Stimulated activated memory B cell treated with anti-CD40 and anti-IgM and Interleukin-4, amounts not matched to agents 10 μg/mL and 1 μg/mL and 100 μg/mL, for 72 hours (primary cell): ENCODE measurements at regions not wholly inside any gene's neighbourhood (a gene's known extent, or its start where the extent isn't known, plus 50 kb on each side); places are given as distances from the start of the nearest gene placed in this dataset.
"Not testable (repeated sequence)": the region's sequence is repeated elsewhere in the genome, so short reads cannot be mapped to it uniquely, and the experiment has no call there.

Source experiments
- ATAC-seq: fragments of 150-1000 bp; cut with Tn5 transposase; 2 replicates; pipeline ENCODE4 v1.10.0; 2021
- H3K27ac Mint-ChIP-seq: one replicate; pipeline ENCODE4 v1.8.0; 2022; ENCODE audit warnings: mild to moderate bottlenecking, mixed read lengths
- H3K27me3 Mint-ChIP-seq: one replicate; pipeline ENCODE4 v1.8.0; 2022; ENCODE audit warnings: mixed read lengths
- H3K36me3 Mint-ChIP-seq: one replicate; pipeline ENCODE4 v1.8.0; 2022; ENCODE audit warnings: mixed read lengths
- H3K4me1 Mint-ChIP-seq: one replicate; pipeline ENCODE4 v1.8.0; 2022; ENCODE audit warnings: mixed read lengths
- H3K4me3 Mint-ChIP-seq: one replicate; pipeline ENCODE4 v1.8.0; 2022; ENCODE audit warnings: mild to moderate bottlenecking, moderate library complexity, mixed read lengths
- H3K9me3 Mint-ChIP-seq: one replicate; pipeline ENCODE4 v1.8.0; 2022; ENCODE audit warnings: mixed read lengths

DNA sequence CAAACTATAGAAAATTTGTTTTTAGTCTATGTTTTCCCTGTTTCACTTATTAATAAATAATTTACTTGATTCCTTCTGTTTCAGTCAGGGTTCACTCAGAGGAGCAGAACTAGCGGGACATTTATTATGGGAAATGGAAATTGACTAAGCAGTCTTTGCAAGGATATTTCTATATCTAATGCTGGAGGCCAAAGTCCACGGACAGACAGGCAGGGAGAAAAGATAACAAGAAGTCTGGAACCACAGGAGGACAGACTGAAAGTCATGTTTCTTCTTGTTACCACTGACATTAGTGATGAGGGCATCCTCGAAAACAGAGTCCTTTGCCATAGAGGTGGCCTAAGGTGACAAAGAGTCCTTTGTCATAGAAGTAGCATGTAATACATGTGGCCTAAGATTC, 744.5 kb upstream of the TMPRSS15 start:
- H3K27me3 Mint-ChIP-seq = no peaks in the 10 kb centered on the region
- no peak overlapping the region for H3K4me3 Mint-ChIP-seq
- no peak overlapping the region for H3K27ac Mint-ChIP-seq
- ATAC-seq = no peak
- no peaks in the 10 kb centered on the region for H3K4me1 Mint-ChIP-seq
- H3K9me3 Mint-ChIP-seq = no peaks in the 10 kb centered on the region
- no peaks in the 10 kb centered on the region for H3K36me3 Mint-ChIP-seq

GRCh38 chr21:19171585-19171984, 768.0 kb upstream of the TMPRSS15 start:
- Mint-ChIP-seq H3K36me3 (no peaks in the 10 kb centered on the region), H3K4me1 (no peaks in the 10 kb centered on the region), H3K9me3 (no peaks in the 10 kb centered on the region), H3K27me3 (no peaks in the 10 kb centered on the region), H3K27ac (no peak overlapping the region), H3K4me3 (no peak overlapping the region)
- ATAC-seq = no peak

DNA sequence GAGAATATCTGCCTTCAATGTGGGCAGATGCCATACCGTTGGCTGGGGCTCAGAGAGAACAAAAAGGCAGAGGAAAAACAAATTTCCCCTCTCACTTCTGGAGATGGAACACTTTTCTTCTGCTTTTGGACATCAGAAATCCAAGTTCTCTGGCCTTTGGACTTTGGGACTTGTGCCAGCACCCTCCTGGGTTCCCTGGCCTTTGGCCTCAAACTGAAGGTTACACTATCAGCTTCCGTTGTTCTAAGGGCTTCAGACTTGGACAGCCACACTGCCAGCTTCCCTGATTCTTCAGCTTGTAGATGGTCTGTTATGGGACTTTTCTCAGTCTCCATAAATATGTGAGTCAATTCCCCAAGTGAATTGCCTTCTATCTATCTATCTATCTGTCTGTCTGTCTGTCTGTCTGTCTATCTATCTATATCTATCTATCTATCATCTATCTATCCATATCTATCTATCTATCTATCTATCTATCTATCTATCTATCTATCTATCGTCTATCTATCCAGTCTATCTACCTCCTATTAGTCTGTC, 778.1 kb upstream of the TMPRSS15 start:
- H3K4me3 Mint-ChIP-seq = no peak overlapping the region
- H3K27me3 Mint-ChIP-seq = no peaks in the 10 kb centered on the region
- no peaks in the 10 kb centered on the region for H3K36me3 Mint-ChIP-seq
- ATAC-seq = no peak
- H3K27ac Mint-ChIP-seq = no peak overlapping the region
- H3K4me1 Mint-ChIP-seq = no peaks in the 10 kb centered on the region
- no peaks in the 10 kb centered on the region for H3K9me3 Mint-ChIP-seq

GRCh38 chr21:19197950-19198349, 794.4 kb upstream of the TMPRSS15 start:
- H3K36me3 Mint-ChIP-seq = no peaks in the 10 kb centered on the region
- no peaks in the 10 kb centered on the region for H3K4me1 Mint-ChIP-seq
- no peak overlapping the region for H3K27ac Mint-ChIP-seq
- H3K4me3 Mint-ChIP-seq = no peak overlapping the region
- no peak for ATAC-seq
- peaks cover 5% of the 10 kb centered on the region for H3K9me3 Mint-ChIP-seq
- H3K27me3 Mint-ChIP-seq = no peaks in the 10 kb centered on the region

- Mint-ChIP-seq H3K4me3 (no peak overlapping the region), H3K27me3 (no peaks in the 10 kb centered on the region), H3K36me3 (no peaks in the 10 kb centered on the region), H3K4me1 (no peaks in the 10 kb centered on the region), H3K9me3 (peaks cover 8% of the 10 kb centered on the region), H3K27ac (no peak overlapping the region)
- no peak for ATAC-seq
These were observed 795.2 kb upstream of the TMPRSS15 start for GRCh38 chr21:19198801-19199200.

GRCh38 chr21:19218163-19218562, 814.6 kb upstream of the TMPRSS15 start:
- Mint-ChIP-seq H3K27me3 (no peaks in the 10 kb centered on the region), H3K9me3 (no peaks in the 10 kb centered on the region), H3K4me1 (no peaks in the 10 kb centered on the region), H3K36me3 (no peaks in the 10 kb centered on the region), H3K4me3 (no peak overlapping the region), H3K27ac (no peak overlapping the region)
- no peak for ATAC-seq

DNA sequence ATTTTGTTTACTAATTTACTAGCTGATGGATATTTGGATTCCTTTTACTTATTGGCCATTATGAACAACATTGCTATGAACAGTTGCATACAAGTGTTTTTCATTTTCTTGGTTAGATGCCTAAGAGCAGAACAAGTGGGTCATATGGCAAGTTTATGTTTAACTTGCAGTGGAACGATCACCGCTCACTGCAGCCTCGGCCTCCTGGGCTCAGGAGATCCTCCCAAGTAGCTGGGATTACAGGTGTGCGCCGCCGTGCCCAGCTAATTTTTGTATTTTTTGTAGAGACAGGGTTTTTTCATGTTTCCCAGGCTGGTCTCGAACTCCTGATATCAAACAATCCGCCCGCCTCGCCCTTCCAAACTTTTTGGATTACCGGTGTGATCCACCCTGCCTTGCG, 820.5 kb upstream of the TMPRSS15 start:
- H3K27me3 Mint-ChIP-seq = no peaks in the 10 kb centered on the region
- H3K4me3 Mint-ChIP-seq = no peak overlapping the region
- H3K36me3 Mint-ChIP-seq = no peaks in the 10 kb centered on the region
- H3K9me3 Mint-ChIP-seq = no peaks in the 10 kb centered on the region
- H3K4me1 Mint-ChIP-seq = no peaks in the 10 kb centered on the region
- H3K27ac Mint-ChIP-seq = no peak overlapping the region
- ATAC-seq = no peak

GRCh38 chr21:19228226-19228625, 824.6 kb upstream of the TMPRSS15 start:
- ATAC-seq = no peak

GRCh38 chr21:19233841-19234240, 830.3 kb upstream of the TMPRSS15 start:
- not testable (repeated sequence) for ATAC-seq, H3K27ac Mint-ChIP-seq, H3K4me3 Mint-ChIP-seq, H3K36me3 Mint-ChIP-seq, H3K4me1 Mint-ChIP-seq, H3K27me3 Mint-ChIP-seq, H3K9me3 Mint-ChIP-seq

More at GRCh38 chr21:19228226-19228625, 824.6 kb upstream of the TMPRSS15 start:
- H3K27me3 Mint-ChIP-seq = no peaks in the 10 kb centered on the region
- no peaks in the 10 kb centered on the region for H3K4me1 Mint-ChIP-seq
- H3K9me3 Mint-ChIP-seq = peaks cover 2% of the 10 kb centered on the region
- no peak overlapping the region for H3K4me3 Mint-ChIP-seq
- H3K36me3 Mint-ChIP-seq = no peaks in the 10 kb centered on the region
- no peak overlapping the region for H3K27ac Mint-ChIP-seq

DNA sequence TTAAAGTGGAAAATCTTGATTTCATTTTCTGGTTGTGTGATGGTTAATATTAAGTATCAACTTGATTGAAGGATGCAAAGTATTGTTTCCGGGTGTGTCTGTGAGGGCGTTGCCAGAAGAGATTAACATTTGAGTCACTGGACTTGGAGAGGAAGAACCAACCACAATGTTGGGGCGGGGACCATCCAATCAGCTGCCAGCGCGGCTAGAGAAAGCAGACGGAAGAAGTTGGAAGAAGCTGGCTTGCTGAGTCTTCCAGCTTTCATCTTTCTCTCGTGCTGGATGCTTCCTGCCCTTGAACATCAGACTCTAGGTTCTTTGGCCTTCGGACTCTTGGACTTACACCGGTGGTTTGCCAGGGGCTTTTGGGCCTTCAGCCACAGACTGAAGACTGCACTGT, 832.6 kb upstream of the TMPRSS15 start:
- H3K4me1 Mint-ChIP-seq = no peaks in the 10 kb centered on the region
- H3K4me3 Mint-ChIP-seq = no peak overlapping the region
- H3K9me3 Mint-ChIP-seq = peaks cover 2% of the 10 kb centered on the region
- no peak for ATAC-seq
- no peak overlapping the region for H3K27ac Mint-ChIP-seq
- H3K36me3 Mint-ChIP-seq = no peaks in the 10 kb centered on the region
- no peaks in the 10 kb centered on the region for H3K27me3 Mint-ChIP-seq

- Mint-ChIP-seq H3K4me1 (no peaks in the 10 kb centered on the region), H3K4me3 (no peak overlapping the region), H3K36me3 (no peaks in the 10 kb centered on the region), H3K27ac (no peak overlapping the region), H3K9me3 (no peaks in the 10 kb centered on the region), H3K27me3 (no peaks in the 10 kb centered on the region)
- no peak for ATAC-seq
These were observed 834.0 kb upstream of the TMPRSS15 start for GRCh38 chr21:19237608-19238007.

GRCh38 chr21:19239696-19240095, 836.1 kb upstream of the TMPRSS15 start:
- no peak for ATAC-seq
- Mint-ChIP-seq H3K9me3 (no peaks in the 10 kb centered on the region), H3K27me3 (no peaks in the 10 kb centered on the region), H3K4me3 (no peak overlapping the region), H3K36me3 (no peaks in the 10 kb centered on the region), H3K4me1 (no peaks in the 10 kb centered on the region), H3K27ac (no peak overlapping the region)

GRCh38 chr21:19244502-19245187, 841.1 kb upstream of the TMPRSS15 start:
- Mint-ChIP-seq H3K9me3 (no peaks in the 10 kb centered on the region), H3K36me3 (no peaks in the 10 kb centered on the region), H3K4me3 (no peak overlapping the region), H3K27ac (no peak overlapping the region), H3K4me1 (no peaks in the 10 kb centered on the region), H3K27me3 (no peaks in the 10 kb centered on the region)
- ATAC-seq = no peak

DNA sequence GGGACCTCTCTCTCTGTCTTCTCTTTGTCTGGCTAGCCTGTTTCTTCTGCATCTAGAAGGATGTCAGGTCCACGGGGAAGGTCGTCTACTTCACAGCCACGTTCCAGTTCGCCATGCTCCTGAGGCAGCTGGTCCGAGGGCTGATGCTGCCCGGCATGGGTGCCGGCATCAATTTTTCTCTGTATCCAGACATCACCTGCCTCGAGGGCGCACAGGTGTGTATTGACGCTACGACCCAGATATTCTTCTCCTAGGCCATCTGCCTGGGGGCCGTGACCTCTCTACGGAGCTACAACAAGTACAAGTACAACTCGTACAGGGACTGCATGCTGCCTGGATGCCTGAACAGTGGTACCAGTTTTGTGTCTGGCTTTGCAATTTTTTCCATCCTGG, 841.6 kb upstream of the TMPRSS15 start:
- H3K4me3 Mint-ChIP-seq = no peak overlapping the region
- H3K27me3 Mint-ChIP-seq = no peaks in the 10 kb centered on the region
- no peaks in the 10 kb centered on the region for H3K4me1 Mint-ChIP-seq
- peaks cover 2% of the 10 kb centered on the region for H3K9me3 Mint-ChIP-seq
- ATAC-seq = no peak
- no peak overlapping the region for H3K27ac Mint-ChIP-seq
- no peaks in the 10 kb centered on the region for H3K36me3 Mint-ChIP-seq

DNA sequence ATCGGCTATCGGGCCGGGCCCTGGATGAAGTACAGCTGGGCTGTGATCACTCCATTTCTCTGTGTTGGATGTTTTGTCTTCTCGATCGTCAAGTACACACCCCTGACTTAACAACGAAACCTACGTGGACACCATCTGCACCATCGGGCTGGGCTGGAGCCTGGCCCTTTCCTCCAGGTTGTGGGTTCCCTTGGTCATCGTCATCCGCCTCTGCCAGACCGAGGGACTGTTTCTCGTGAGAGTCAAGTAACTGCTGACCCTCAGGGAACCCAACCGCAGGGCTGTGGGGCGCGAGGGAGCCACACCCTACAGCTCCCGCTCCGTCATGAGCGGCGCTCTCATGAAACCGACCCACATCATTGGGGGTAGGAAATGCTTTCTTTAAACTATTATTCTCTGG, 842.4 kb upstream of the TMPRSS15 start:
- no peaks in the 10 kb centered on the region for H3K27me3 Mint-ChIP-seq
- peaks cover 6% of the 10 kb centered on the region for H3K9me3 Mint-ChIP-seq
- no peaks in the 10 kb centered on the region for H3K4me1 Mint-ChIP-seq
- ATAC-seq = no peak
- no peak overlapping the region for H3K4me3 Mint-ChIP-seq
- H3K36me3 Mint-ChIP-seq = no peaks in the 10 kb centered on the region
- no peak overlapping the region for H3K27ac Mint-ChIP-seq

DNA sequence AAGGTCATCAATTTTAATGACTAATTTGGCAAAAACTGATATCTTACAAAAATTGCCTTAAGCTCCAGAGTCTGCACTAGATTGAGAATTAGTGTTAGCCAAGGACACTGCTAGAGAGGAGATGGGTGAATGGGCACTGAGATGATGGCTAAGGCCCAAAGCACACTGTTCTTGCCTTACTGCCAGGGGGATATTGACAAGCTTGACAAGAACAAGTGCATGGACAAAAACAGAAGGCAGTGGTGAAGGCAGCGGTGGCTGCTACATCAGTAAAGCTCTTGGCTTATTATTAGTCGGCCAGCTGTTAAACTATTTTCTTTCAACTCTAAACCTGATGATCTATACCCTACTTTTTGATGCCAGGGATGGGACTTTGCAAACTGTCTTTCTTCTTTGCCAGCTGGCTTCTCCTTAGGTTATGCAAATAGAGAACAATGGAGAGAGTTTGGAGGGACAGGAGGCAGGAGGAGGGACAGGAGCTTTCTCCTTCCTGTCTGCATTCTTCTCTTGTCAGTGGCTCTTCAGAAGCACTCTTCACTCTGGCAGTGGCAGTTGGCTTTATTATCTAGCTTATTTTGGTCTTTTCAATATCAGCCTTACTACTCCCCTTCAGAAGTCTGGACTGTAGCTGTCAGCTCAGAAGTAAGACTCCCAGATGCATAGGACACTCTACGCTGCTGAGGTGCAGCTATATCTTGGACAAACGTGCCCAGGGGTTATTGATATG, 853.5 kb upstream of the TMPRSS15 start:
- H3K4me1 Mint-ChIP-seq = no peaks in the 10 kb centered on the region
- no peak overlapping the region for H3K4me3 Mint-ChIP-seq
- no peaks in the 10 kb centered on the region for H3K9me3 Mint-ChIP-seq
- no peak overlapping the region for H3K27ac Mint-ChIP-seq
- ATAC-seq = peak; percentile 36
- H3K27me3 Mint-ChIP-seq = no peaks in the 10 kb centered on the region
- no peaks in the 10 kb centered on the region for H3K36me3 Mint-ChIP-seq
